Esophagus squamous epithelium (tissue), 4 donors: ENCODE measurements at regions not wholly inside any gene's neighbourhood (a gene's known extent, or its start where the extent isn't known, plus 50 kb on each side); places are given as distances from the start of the nearest gene placed in this dataset.

Source experiments
- POLR2A ChIP-seq, 4 donors: fragments of 450-650 bp; IDR thresholded peaks; one replicate each; pipeline ENCODE4 v1.6.1; 2017; ENCODE audit warnings: antibody characterized with exemption in 4 of 4, mild to moderate bottlenecking in 4 of 4, moderate library complexity in 3 of 4
- TF ChIP-seq, protein P1 (sequence below), 6 experiments: fragments of 450-650 bp in 4 of 6; fragments of 200-600 bp in 2 of 6; sonication (generic) in 2 of 6; IDR thresholded peaks; one replicate each; pipeline ENCODE4 v1.5.1; 2016 to 2019; ENCODE audit warnings: antibody characterized with exemption in 6 of 6, mild to moderate bottlenecking in 4 of 6, moderate library complexity in 4 of 6

DNA sequence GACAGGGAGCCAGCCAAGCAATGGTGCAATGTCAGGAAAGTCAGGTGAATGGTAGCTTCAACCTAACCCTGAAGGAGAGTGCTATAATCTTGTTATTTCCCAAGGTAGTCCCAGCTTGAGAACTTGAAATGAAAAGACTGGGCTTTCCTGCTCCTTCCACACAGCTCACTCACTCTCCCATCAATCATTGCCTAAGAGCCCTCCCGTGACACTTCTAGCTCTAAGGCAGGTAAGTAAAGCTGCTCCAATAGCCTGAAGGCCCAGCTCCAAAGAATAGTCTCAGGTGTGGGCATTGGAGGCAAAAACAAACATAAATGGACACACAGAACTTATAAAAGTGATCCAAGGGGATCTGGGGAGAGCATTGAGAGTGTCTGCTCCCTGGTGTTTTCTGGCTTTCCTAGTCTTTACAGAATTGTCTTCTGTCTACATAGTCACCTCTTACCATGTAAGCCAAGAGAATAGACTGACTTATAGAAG is 63.1 kb upstream of the TBC1D5 start:
- no peak for TF ChIP-seq POLR2A (IDR thresholded peaks at IDR 0.05)
- TF ChIP-seq, protein P1, sequence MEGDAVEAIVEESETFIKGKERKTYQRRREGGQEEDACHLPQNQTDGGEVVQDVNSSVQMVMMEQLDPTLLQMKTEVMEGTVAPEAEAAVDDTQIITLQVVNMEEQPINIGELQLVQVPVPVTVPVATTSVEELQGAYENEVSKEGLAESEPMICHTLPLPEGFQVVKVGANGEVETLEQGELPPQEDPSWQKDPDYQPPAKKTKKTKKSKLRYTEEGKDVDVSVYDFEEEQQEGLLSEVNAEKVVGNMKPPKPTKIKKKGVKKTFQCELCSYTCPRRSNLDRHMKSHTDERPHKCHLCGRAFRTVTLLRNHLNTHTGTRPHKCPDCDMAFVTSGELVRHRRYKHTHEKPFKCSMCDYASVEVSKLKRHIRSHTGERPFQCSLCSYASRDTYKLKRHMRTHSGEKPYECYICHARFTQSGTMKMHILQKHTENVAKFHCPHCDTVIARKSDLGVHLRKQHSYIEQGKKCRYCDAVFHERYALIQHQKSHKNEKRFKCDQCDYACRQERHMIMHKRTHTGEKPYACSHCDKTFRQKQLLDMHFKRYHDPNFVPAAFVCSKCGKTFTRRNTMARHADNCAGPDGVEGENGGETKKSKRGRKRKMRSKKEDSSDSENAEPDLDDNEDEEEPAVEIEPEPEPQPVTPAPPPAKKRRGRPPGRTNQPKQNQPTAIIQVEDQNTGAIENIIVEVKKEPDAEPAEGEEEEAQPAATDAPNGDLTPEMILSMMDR (IDR thresholded peaks at IDR 0.05): no peak
